ENCODE measurements at regions not wholly inside any gene's neighbourhood (a gene's known extent, or its start where the extent isn't known, plus 50 kb on each side); places are given as distances from the start of the nearest gene placed in this dataset.

GRCh38 chr18:34659579-34660517, 50.2 kb upstream of the DTNA start:
- Histone ChIP-seq H3K36me3 (ENCODE audit: control insufficient read depth, insufficient read depth, low read length) (no peaks in the 10 kb centered on the region), H3K9me3 (ENCODE audit: control insufficient read depth, low read length) (no peaks in the 10 kb centered on the region), H3K9ac (ENCODE audit: low read length) (peak overlapping the region; percentile 20), H3K27me3 (ENCODE audit: control insufficient read depth, insufficient read depth, low read length) (no peaks in the 10 kb centered on the region), H3K4me1 (ENCODE audit: control insufficient read depth, insufficient read depth, low read length) (peaks cover 13% of the 10 kb centered on the region), H3K4me3 (ENCODE audit: low read length) (no peak overlapping the region)
